GM12878 (cell line): ENCODE measurements at regions not wholly inside any gene's neighbourhood (a gene's known extent, or its start where the extent isn't known, plus 50 kb on each side); places are given as distances from the start of the nearest gene placed in this dataset.

Experiments used
- ATAC-seq: fragments of 200-7000 bp; cut with Tn5 transposase; 3 replicates; pipeline ENCODE4 v1.9.1; 2020; ENCODE audit warnings: mild to moderate bottlenecking, moderate library complexity
- BruUV-seq: library from RNA; stranded (reverse); fragments of 400-500 nt; replicated peaks from 2 replicates; lab custom pipeline; 2021; lab: Mats Ljungman, UMichigan
- CTCF ChIA-PET: fragments of 300-600 bp; sonication (Branson Sonifier 250); formaldehyde crosslinking; extraction: SDS; loops from one replicate; lab custom pipeline; 2021; ENCODE audit warnings: inconsistent platforms; lab: Yijun Ruan, JAX
- POLR2A ChIA-PET: fragments of 350-600 bp; formaldehyde crosslinking; extraction: SDS; loops from one replicate; lab custom pipeline; 2021; ENCODE audit warnings: inconsistent platforms; lab: Charles Lee
- RAD21 ChIA-PET: fragments of 300-600 bp; sonication (Branson Sonifier 250); formaldehyde crosslinking; loops from one replicate; lab custom pipeline; 2023; ENCODE audit warnings: antibody characterized with exemption; ENCODE audit not compliant: unreplicated experiment; lab: Charles Lee
- SMC1A ChIA-PET: fragments of 300-600 bp; sonication (Branson Sonifier 250); formaldehyde crosslinking; loops from one replicate; lab custom pipeline; 2023; ENCODE audit not compliant: unreplicated experiment, uncharacterized antibody; lab: Charles Lee
- DNase-seq: peaks from one replicate; pipeline ENCODE4 v3.0.0-alpha.2; 2011; ENCODE audit warnings: low read depth, low spot score
- FAIRE-seq: peaks from 3 replicates; lab custom pipeline; 2011; peaks lifted over from hg19 to GRCh38; lab: Jason Lieb, UNC
- H2AFZ ChIP-seq: 2 replicates; pipeline ENCODE4 v1.6.0; 2011; ENCODE audit warnings: low read depth, low read length, control low read depth; ENCODE audit not compliant: control insufficient read depth
- H3K27ac ChIP-seq: 2 replicates; pipeline ENCODE4 v1.5.1; 2011; ENCODE audit warnings: control low read depth; ENCODE audit not compliant: control insufficient read depth, insufficient read depth
- H3K27me3 ChIP-seq, 2 experiments: replicated peaks in 1 of 2; 2 replicates each; pipeline versions ENCODE4 v1.6.0 to v1.6.1; 2011; ENCODE audit warnings: low read length in 1 of 2; ENCODE audit not compliant: control insufficient read depth in 2 of 2, insufficient read depth in 2 of 2
- H3K36me3 ChIP-seq, 2 experiments: 2 replicates each; pipeline ENCODE4 v1.5.1; 2011; ENCODE audit warnings: low read length in 1 of 2; ENCODE audit not compliant: control insufficient read depth in 2 of 2, insufficient read depth in 2 of 2
- H3K4me1 ChIP-seq: 2 replicates; pipeline ENCODE4 v1.6.1; 2011; ENCODE audit warnings: mild to moderate bottlenecking, low read length, moderate library complexity, mixed read lengths; ENCODE audit not compliant: control insufficient read depth, insufficient read depth
- H3K4me2 ChIP-seq: 2 replicates; pipeline ENCODE4 v1.6.0; 2011; ENCODE audit warnings: control low read depth; ENCODE audit not compliant: control insufficient read depth, insufficient read depth
- H3K4me3 ChIP-seq: fragments of 200-600 bp; sonication (generic); 2 replicates; pipeline ENCODE4 v1.5.1; 2016
- H3K79me2 ChIP-seq: 2 replicates; pipeline ENCODE4 v1.6.0; 2011; ENCODE audit warnings: low read length; ENCODE audit not compliant: control insufficient read depth, insufficient read depth
- H3K9ac ChIP-seq: 2 replicates; pipeline ENCODE4 v1.8.0; 2011; ENCODE audit warnings: low read length, control low read depth, mixed read lengths; ENCODE audit not compliant: control insufficient read depth, insufficient read depth
- H3K9me3 ChIP-seq: replicated peaks from 3 replicates; pipeline ENCODE4 v1.5.1; 2011; ENCODE audit warnings: mild to moderate bottlenecking, low read length; ENCODE audit not compliant: control insufficient read depth, insufficient read depth
- H4K20me1 ChIP-seq: 2 replicates; pipeline ENCODE4 v1.6.0; 2011; ENCODE audit not compliant: control insufficient read depth, insufficient read depth
- BCLAF1 ChIP-seq: fragments of 450-650 bp; IDR thresholded peaks from 2 replicates; pipeline ENCODE4 v1.6.1; 2017; ENCODE audit warnings: antibody characterized with exemption, mild to moderate bottlenecking, moderate library complexity
- CBX5 ChIP-seq: sonication (generic); IDR thresholded peaks from 2 replicates; pipeline ENCODE4 v1.6.1; 2016; ENCODE audit warnings: low read depth, moderate library complexity, mild to moderate bottlenecking, inconsistent platforms
- CHD2 ChIP-seq: IDR thresholded peaks from 2 replicates; pipeline ENCODE4 v1.6.1; 2011; ENCODE audit warnings: low read depth, low read length, improper control_type of control experiment, borderline replicate concordance
- EZH2 ChIP-seq: IDR thresholded peaks from 2 replicates; pipeline ENCODE4 v1.6.1; 2012; ENCODE audit warnings: low read depth, mild to moderate bottlenecking, control low read depth, inconsistent platforms, low read length, borderline replicate concordance; ENCODE audit not compliant: control insufficient read depth
- IRF4 ChIP-seq: IDR thresholded peaks from 2 replicates; pipeline ENCODE4 v1.6.1; 2011; ENCODE audit warnings: low read depth, low read length
- LARP7 ChIP-seq: fragments of 450-650 bp; IDR thresholded peaks from 2 replicates; pipeline ENCODE4 v1.6.1; 2017; ENCODE audit warnings: mild to moderate bottlenecking
- RB1 ChIP-seq: fragments of 450-650 bp; formaldehyde crosslinking; IDR thresholded peaks from 2 replicates; pipeline ENCODE4 v1.6.1; 2017; ENCODE audit warnings: mild to moderate bottlenecking, borderline replicate concordance
- RBBP5 ChIP-seq: fragments of 200-600 bp; sonication (generic); conservative IDR thresholded peaks from 2 replicates; pipeline ENCODE4 v1.6.1; 2016
- RUNX3 ChIP-seq: IDR thresholded peaks from 2 replicates; pipeline ENCODE4 v1.6.1; 2012; ENCODE audit warnings: low read length, inconsistent platforms
- SREBF2 ChIP-seq: IDR thresholded peaks from 2 replicates; pipeline ENCODE4 v1.6.1; 2012; ENCODE audit warnings: mild to moderate bottlenecking, low read length
- USF2 ChIP-seq: IDR thresholded peaks from 2 replicates; pipeline ENCODE4 v1.6.1; 2011; ENCODE audit warnings: low read depth, low read length, improper control_type of control experiment, borderline replicate concordance
- ZNF592 ChIP-seq: fragments of 450-650 bp; IDR thresholded peaks from 2 replicates; pipeline ENCODE4 v1.6.1; 2017; ENCODE audit warnings: mild to moderate bottlenecking, moderate library complexity
- ZNF622 ChIP-seq: fragments of 450-650 bp; IDR thresholded peaks from 2 replicates; pipeline ENCODE4 v1.6.1; 2017; ENCODE audit warnings: mild to moderate bottlenecking, inconsistent platforms
- WGBS: methylation state at CpG from one replicate; pipeline ENCODE4 v1.1.6; 2016; ENCODE audit warnings: low lambda C conversion rate; ENCODE audit not compliant: insufficient replicate concordance, insufficient coverage; ENCODE audit errors: missing lambda C conversion rate; 5-methylcytosine and 5-hydroxymethylcytosine counted together
- in situ Hi-C: fragments of 300-500 bp; cut with MboI; formaldehyde crosslinking; loops from 9 replicates; pipeline ENCODE4 v1.14.3; 2018; ENCODE audit warnings: mixed read lengths
- intact Hi-C: fragments of 100-400 bp; cut with micrococcal nuclease; formaldehyde crosslinking; loops from one replicate; pipeline ENCODE4 v1.14.2; 2022; ENCODE audit not compliant: unreplicated experiment

GRCh38 chr22:47739291-47740015 lies 977.0 kb downstream of the TBC1D22A start:
- ChIA-PET RAD21 (no interaction called here), CTCF (no interaction called here)
- ATAC-seq = no peak
- no peaks in the 10 kb centered on the region for H4K20me1 ChIP-seq
- DNase-seq = no peak
- H3K9me3 ChIP-seq = no peaks in the 10 kb centered on the region; the same call in 2 of the 3 replicates
- H3K4me1 ChIP-seq = no peaks in the 10 kb centered on the region
- intact Hi-C loops = no loop called here
- H3K9ac ChIP-seq = no peak overlapping the region
- TF ChIP-seq IRF4 (no peak), USF2 (no peak), ZNF622 (no peak), CBX5 (no peak), SREBF2 (no peak), EZH2 (no peak), BCLAF1 (no peak), ZNF592 (no peak), LARP7 (no peak), RBBP5 (no peak), RB1 (no peak), CHD2 (no peak), RUNX3 (no peak)
- TF ChIP-seq, all 136 proteins: peak for 0
- Histone ChIP-seq H3K36me3 (no peaks in the 10 kb centered on the region; a peak in 1 of 4 replicates), H3K79me2 (no peaks in the 10 kb centered on the region), H3K4me2 (no peak overlapping the region), H3K4me3 (no peak overlapping the region), H3K27me3 (no peaks in the 10 kb centered on the region), H3K27ac (no peak overlapping the region), H2AFZ (no peak overlapping the region)
- 38% methylated on average over 15 of the region's 16 CpGs for WGBS
- in situ Hi-C loops = no loop called here
- no TSS peak for BruUV-seq
- ChIA-PET SMC1A (no interaction called here), POLR2A (no interaction called here)
- no peak for FAIRE-seq
